K562 (cell line): ENCODE measurements at regions not wholly inside any gene's neighbourhood (a gene's known extent, or its start where the extent isn't known, plus 50 kb on each side); places are given as distances from the start of the nearest gene placed in this dataset.

Source experiments
- ATAC-seq: fragments of 200-7000 bp; cut with Tn5 transposase; 3 replicates; pipeline ENCODE4 v1.9.1; 2020; ENCODE audit warnings: moderate library complexity
- BruUV-seq: library from RNA; stranded (reverse); fragments of 400-500 nt; replicated peaks from 2 replicates; lab custom pipeline; 2021; lab: Mats Ljungman, UMichigan
- CTCF ChIA-PET: fragments of 300-600 bp; formaldehyde crosslinking; extraction: SDS; loops from one replicate; lab custom pipeline; 2021; ENCODE audit warnings: low intra/inter-chr PET ratio; lab: Yijun Ruan, JAX
- POLR2A ChIA-PET: fragments of 300-600, 350-650 bp; sonication (Branson Sonifier 250); formaldehyde crosslinking; extraction: SDS; loops from one replicate; lab custom pipeline; 2021; ENCODE audit warnings: antibody characterized with exemption, inconsistent platforms; lab: Yijun Ruan, JAX
- DNase-seq, 4 experiments: peaks; one replicate each; pipeline versions ENCODE4 v3.0.0 to v3.0.0-alpha.2; 2011 to 2018; ENCODE audit warnings: low spot score in 3 of 4, mixed read lengths in 3 of 4; ENCODE audit errors: extremely low read depth in 1 of 4
- FAIRE-seq: peaks from 2 replicates; lab custom pipeline; 2011; peaks lifted over from hg19 to GRCh38; lab: Jason Lieb, UNC
- H2AFZ ChIP-seq: 2 replicates; pipeline ENCODE4 v1.6.0; 2011; ENCODE audit warnings: low read depth, low read length, control low read depth, inconsistent platforms
- H3K27ac ChIP-seq: fragments of 200-600 bp; 3 replicates; pipeline ENCODE4 v1.8.0; 2011; ENCODE audit warnings: low read depth, mild to moderate bottlenecking, control low read depth, inconsistent platforms, low read length, moderate library complexity, mixed read lengths; ENCODE audit errors: extremely low read depth
- H3K27me3 ChIP-seq, 2 experiments: fragments of 300-600 bp in 1 of 2; 2 replicates in 1 of 2; 3 replicates in 1 of 2; pipeline versions ENCODE4 v1.6.0 to v1.8.0; 2011; ENCODE audit warnings: inconsistent platforms in 2 of 2, low read length in 2 of 2, mild to moderate bottlenecking in 1 of 2, mixed read lengths in 1 of 2, moderate library complexity in 1 of 2; ENCODE audit not compliant: control insufficient read depth in 2 of 2, insufficient read depth in 2 of 2
- H3K36me3 ChIP-seq: fragments of 300-600 bp; 3 replicates; pipeline ENCODE4 v1.8.0; 2011; ENCODE audit warnings: mild to moderate bottlenecking, low read length, inconsistent platforms; ENCODE audit not compliant: control insufficient read depth, insufficient read depth
- H3K4me1 ChIP-seq, 2 experiments: fragments of 200-600 bp in 1 of 2; replicated peaks in 1 of 2; 2 replicates in 1 of 2; 3 replicates in 1 of 2; pipeline versions ENCODE4 v1.5.1 to v1.8.0; 2011; ENCODE audit warnings: inconsistent platforms in 2 of 2, low read length in 2 of 2, mild to moderate bottlenecking in 1 of 2, mixed read lengths in 1 of 2, moderate library complexity in 1 of 2; ENCODE audit not compliant: control insufficient read depth in 2 of 2, insufficient read depth in 2 of 2
- H3K4me2 ChIP-seq: 2 replicates; pipeline ENCODE4 v1.6.1; 2011; ENCODE audit warnings: low read length, control low read depth, inconsistent platforms, mixed read lengths; ENCODE audit not compliant: insufficient read depth
- H3K4me3 ChIP-seq: fragments of 200-600 bp; sonication (generic), shearing (Covaris generic); 2 replicates; pipeline ENCODE4 v1.5.1; 2016; ENCODE audit warnings: control low read depth, inconsistent platforms
- H3K79me2 ChIP-seq: fragments of 200-600 bp; 3 replicates; pipeline ENCODE4 v1.8.0; 2011; ENCODE audit warnings: low read length, inconsistent platforms; ENCODE audit not compliant: control insufficient read depth, insufficient read depth
- H3K9ac ChIP-seq, 2 experiments: 2 replicates each; pipeline versions ENCODE4 v1.6.0 to v1.6.1; 2011; ENCODE audit warnings: low read depth in 2 of 2, low read length in 2 of 2, control low read depth in 1 of 2, inconsistent platforms in 1 of 2, mild to moderate bottlenecking in 1 of 2, mixed read lengths in 1 of 2; ENCODE audit not compliant: insufficient read depth in 1 of 2
- H3K9me1 ChIP-seq: one replicate; pipeline ENCODE4 v1.6.0; 2011; ENCODE audit warnings: inconsistent platforms, mild to moderate bottlenecking, low read length, moderate library complexity; ENCODE audit not compliant: control insufficient read depth, insufficient read depth
- H3K9me3 ChIP-seq: replicated peaks from 2 replicates; pipeline ENCODE4 v1.5.1; 2011; ENCODE audit warnings: low read depth, low read length, inconsistent platforms; ENCODE audit not compliant: control insufficient read depth, insufficient read depth
- H4K20me1 ChIP-seq: replicated peaks from 2 replicates; pipeline ENCODE4 v1.6.1; 2011; ENCODE audit warnings: low read length, inconsistent platforms, mixed read lengths; ENCODE audit not compliant: control insufficient read depth, insufficient read depth
- ATF7 ChIP-seq: fragments of 450-650 bp; IDR thresholded peaks from 2 replicates; pipeline ENCODE4 v1.7.1; 2014; ENCODE audit warnings: mild to moderate bottlenecking, moderate library complexity
- CREBBP ChIP-seq: IDR thresholded peaks from one replicate; pipeline ENCODE4 v1.6.1; 2012; ENCODE audit warnings: low read depth, mild to moderate bottlenecking, control low read depth, inconsistent platforms, low read length
- FOS ChIP-seq: IDR thresholded peaks from 3 replicates; pipeline ENCODE4 v1.6.1; 2011; ENCODE audit not compliant: insufficient read length; ENCODE audit errors: extremely low read depth
- FOXK1 ChIP-seq: sonication (generic); formaldehyde crosslinking; IDR thresholded peaks from 2 replicates; pipeline ENCODE4 v1.8.0; 2022; ENCODE audit warnings: missing genetic modification reagents, mild to moderate bottlenecking, borderline replicate concordance
- PURB ChIP-seq: sonication (generic); formaldehyde crosslinking; IDR thresholded peaks from 2 replicates; pipeline ENCODE4 v1.9.0; 2021; ENCODE audit warnings: low read depth, mild to moderate bottlenecking, missing genetic modification reagents
- SAP30 ChIP-seq: fragments of 200-600 bp; sonication (generic); IDR thresholded peaks from 2 replicates; pipeline ENCODE4 v1.6.1; 2012; ENCODE audit warnings: borderline replicate concordance, low read depth, mild to moderate bottlenecking, moderate library complexity, low read length, control low read depth, inconsistent platforms; ENCODE audit not compliant: insufficient read depth, poor library complexity, severe bottlenecking
- ZNF165 ChIP-seq: fragments of 250-450 bp; sonication (Bioruptor Pico); IDR thresholded peaks from 2 replicates; pipeline ENCODE4 v1.4.0; 2020; ENCODE audit warnings: borderline replicate concordance
- WGBS: fragments of 100-300 bp; shearing (Covaris generic); methylation state at CpG from one replicate; pipeline ENCODE4 v1.1.6; 2016; ENCODE audit warnings: low coverage, mixed read lengths; ENCODE audit not compliant: insufficient coverage; ENCODE audit errors: missing lambda C conversion rate; 5-methylcytosine and 5-hydroxymethylcytosine counted together
- in situ Hi-C: fragments of 300-500 bp; cut with MboI; formaldehyde crosslinking; loops from 4 replicates; pipeline ENCODE4 v1.15.0; 2018; ENCODE audit warnings: inconsistent platforms, mixed read lengths
- intact Hi-C: fragments of 100-400 bp; cut with micrococcal nuclease; formaldehyde crosslinking; loops from 2 replicates; pipeline ENCODE4 v1.14.2; 2022
- TF ChIP-seq, protein P1 (sequence below): fragments of 450-650 bp; IDR thresholded peaks from 2 replicates; pipeline ENCODE4 v1.7.1; 2018; ENCODE audit warnings: mild to moderate bottlenecking, low read depth; ENCODE audit not compliant: partially characterized antibody

DNA sequence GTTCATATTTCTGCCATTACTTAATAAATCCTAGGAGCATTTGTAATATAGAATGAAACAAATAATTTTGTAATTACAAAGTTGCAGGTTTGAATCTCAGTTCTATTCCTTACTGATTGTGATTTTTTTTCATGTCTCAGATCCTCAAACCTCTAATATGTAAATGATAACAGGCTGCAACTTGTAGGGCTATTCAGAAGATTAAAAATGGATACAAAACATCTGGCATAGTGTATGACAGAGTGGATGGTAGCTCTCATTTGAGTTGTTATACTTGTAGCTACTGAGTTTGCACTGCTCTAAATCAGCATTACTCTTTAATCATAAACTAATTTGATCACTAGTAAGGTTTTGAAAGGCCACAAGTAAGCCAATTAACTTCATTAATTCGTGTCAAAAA, 406.3 kb upstream of the MGAT4C start:
- Histone ChIP-seq H2AFZ (no peak overlapping the region), H3K9ac (no peak overlapping the region), H3K79me2 (no peaks in the 10 kb centered on the region), H3K4me3 (no peak overlapping the region), H3K9me1 (no peaks in the 10 kb centered on the region), H3K27ac (no peak overlapping the region), H3K9me3 (no peaks in the 10 kb centered on the region; the same call in 1 of the 2 replicates), H3K27me3 (no peaks in the 10 kb centered on the region), H3K4me2 (no peak overlapping the region), H3K4me1 (no peaks in the 10 kb centered on the region), H4K20me1 (no peaks in the 10 kb centered on the region), H3K36me3 (no peaks in the 10 kb centered on the region)
- intact Hi-C loops (no loop called here), in situ Hi-C loops (no loop called here)
- POLR2A ChIA-PET = no interaction called here
- ATAC-seq (no peak), DNase-seq (no peak), FAIRE-seq (no peak)
- CTCF ChIA-PET = no interaction called here
- BruUV-seq = no TSS peak
- 0% methylated on average over 1 of the region's 1 CpG for WGBS
- TF ChIP-seq, protein P1, sequence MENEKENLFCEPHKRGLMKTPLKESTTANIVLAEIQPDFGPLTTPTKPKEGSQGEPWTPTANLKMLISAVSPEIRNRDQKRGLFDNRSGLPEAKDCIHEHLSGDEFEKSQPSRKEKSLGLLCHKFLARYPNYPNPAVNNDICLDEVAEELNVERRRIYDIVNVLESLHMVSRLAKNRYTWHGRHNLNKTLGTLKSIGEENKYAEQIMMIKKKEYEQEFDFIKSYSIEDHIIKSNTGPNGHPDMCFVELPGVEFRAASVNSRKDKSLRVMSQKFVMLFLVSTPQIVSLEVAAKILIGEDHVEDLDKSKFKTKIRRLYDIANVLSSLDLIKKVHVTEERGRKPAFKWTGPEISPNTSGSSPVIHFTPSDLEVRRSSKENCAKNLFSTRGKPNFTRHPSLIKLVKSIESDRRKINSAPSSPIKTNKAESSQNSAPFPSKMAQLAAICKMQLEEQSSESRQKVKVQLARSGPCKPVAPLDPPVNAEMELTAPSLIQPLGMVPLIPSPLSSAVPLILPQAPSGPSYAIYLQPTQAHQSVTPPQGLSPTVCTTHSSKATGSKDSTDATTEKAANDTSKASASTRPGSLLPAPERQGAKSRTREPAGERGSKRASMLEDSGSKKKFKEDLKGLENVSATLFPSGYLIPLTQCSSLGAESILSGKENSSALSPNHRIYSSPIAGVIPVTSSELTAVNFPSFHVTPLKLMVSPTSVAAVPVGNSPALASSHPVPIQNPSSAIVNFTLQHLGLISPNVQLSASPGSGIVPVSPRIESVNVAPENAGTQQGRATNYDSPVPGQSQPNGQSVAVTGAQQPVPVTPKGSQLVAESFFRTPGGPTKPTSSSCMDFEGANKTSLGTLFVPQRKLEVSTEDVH = no peak
- TF ChIP-seq PURB (CRISPR knock-in tag) (no peak), CREBBP (no peak), ATF7 (no peak), FOXK1 (no peak), SAP30 (no peak), ZNF165 (CRISPR knock-in tag) (no peak), FOS (no peak)
